GM23338 (cell line): ENCODE measurements at regions not wholly inside any gene's neighbourhood (a gene's known extent, or its start where the extent isn't known, plus 50 kb on each side); places are given as distances from the start of the nearest gene placed in this dataset.

Experiments
- ATAC-seq: fragments of 200-7000 bp; cut with Tn5 transposase; 3 replicates; pipeline ENCODE4 v1.9.1; 2020
- DNase-seq: peaks from one replicate; pipeline ENCODE4 v3.0.0-alpha.2; 2015; ENCODE audit warnings: low spot score
- H2AFZ ChIP-seq: fragments of 200-600 bp; sonication (generic); 2 replicates; pipeline ENCODE4 v1.8.0; 2016; ENCODE audit warnings: antibody characterized with exemption, mild to moderate bottlenecking, moderate library complexity
- H3F3A ChIP-seq: fragments of 200-600 bp; sonication (generic); replicated peaks from 2 replicates; pipeline ENCODE4 v1.8.0; 2017; ENCODE audit warnings: antibody characterized with exemption, mixed run types, low read depth
- H3K27ac ChIP-seq: fragments of 200-600 bp; sonication (generic); 2 replicates; pipeline ENCODE4 v1.6.1; 2016; ENCODE audit warnings: low read depth
- H3K27me3 ChIP-seq: fragments of 200-600 bp; sonication (generic); 2 replicates; pipeline ENCODE4 v1.8.0; 2016; ENCODE audit warnings: mild to moderate bottlenecking, mixed run types, moderate library complexity; ENCODE audit not compliant: insufficient read depth
- H3K36me3 ChIP-seq: fragments of 200-600 bp; sonication (generic); 2 replicates; pipeline ENCODE4 v1.8.0; 2016; ENCODE audit warnings: mild to moderate bottlenecking; ENCODE audit not compliant: insufficient read depth
- H3K4me1 ChIP-seq: fragments of 200-600 bp; sonication (generic); 2 replicates; pipeline ENCODE4 v1.8.0; 2016; ENCODE audit warnings: mild to moderate bottlenecking, moderate library complexity; ENCODE audit not compliant: insufficient read depth
- H3K4me2 ChIP-seq: fragments of 200-600 bp; sonication (generic); 2 replicates; pipeline ENCODE4 v1.7.1; 2017; ENCODE audit warnings: mixed run types
- H3K4me3 ChIP-seq: fragments of 200-600 bp; sonication (generic); 2 replicates; pipeline ENCODE4 v1.6.1; 2016; ENCODE audit warnings: mixed run types
- H3K79me2 ChIP-seq: fragments of 200-600 bp; sonication (generic); replicated peaks from 2 replicates; pipeline ENCODE4 v1.8.0; 2017; ENCODE audit warnings: mild to moderate bottlenecking; ENCODE audit not compliant: insufficient read depth
- H3K9me2 ChIP-seq: fragments of 200-600 bp; sonication (generic); 2 replicates; pipeline ENCODE4 v1.8.0; 2017; ENCODE audit not compliant: insufficient read depth
- H4K20me1 ChIP-seq: fragments of 200-600 bp; sonication (generic); replicated peaks from 2 replicates; pipeline ENCODE4 v1.8.0; 2017; ENCODE audit warnings: mild to moderate bottlenecking; ENCODE audit not compliant: insufficient read depth
- H3K27ac Mint-ChIP-seq: 2 replicates; pipeline ENCODE4 v1.8.0; 2020; ENCODE audit warnings: inconsistent platforms, mild to moderate bottlenecking, moderate library complexity, mixed read lengths
- H3K27me3 Mint-ChIP-seq: 3 replicates; pipeline ENCODE4 v1.8.0; 2022; ENCODE audit warnings: low read depth, mild to moderate bottlenecking, moderate library complexity, mixed read lengths, inconsistent platforms; ENCODE audit not compliant: insufficient read depth, poor library complexity
- H3K36me3 Mint-ChIP-seq: 3 replicates; pipeline ENCODE4 v1.8.0; 2021; ENCODE audit warnings: low read depth, mild to moderate bottlenecking, inconsistent platforms, moderate library complexity, mixed read lengths
- H3K4me1 Mint-ChIP-seq: 3 replicates; pipeline ENCODE4 v1.8.0; 2020; ENCODE audit warnings: mild to moderate bottlenecking, inconsistent platforms, mixed read lengths
- H3K4me3 Mint-ChIP-seq: 3 replicates; pipeline ENCODE4 v1.8.0; 2021; ENCODE audit warnings: moderate library complexity, mild to moderate bottlenecking, inconsistent platforms, mixed read lengths
- H3K9me3 Mint-ChIP-seq: 3 replicates; pipeline ENCODE4 v1.8.0; 2020; ENCODE audit warnings: moderate library complexity, mild to moderate bottlenecking, inconsistent platforms, mixed read lengths
- CTCF ChIP-seq, 2 experiments: fragments of 200-600 bp in 1 of 2; sonication (generic) in 1 of 2; conservative IDR thresholded peaks; 2 replicates each; pipeline versions ENCODE4 v1.5.1 to v1.6.1; 2016 to 2017; ENCODE audit warnings: antibody characterized with exemption in 2 of 2, low read depth in 2 of 2, mild to moderate bottlenecking in 2 of 2, moderate library complexity in 1 of 2
- EZH2 ChIP-seq: fragments of 200-600 bp; sonication (generic); IDR thresholded peaks from one replicate; pipeline ENCODE4 v1.8.0; 2017; ENCODE audit warnings: antibody characterized with exemption, mild to moderate bottlenecking, low read depth; ENCODE audit not compliant: unreplicated experiment
- JUNB ChIP-seq: IDR thresholded peaks from one replicate; pipeline ENCODE4 v1.6.1; 2016; ENCODE audit warnings: antibody characterized with exemption; ENCODE audit not compliant: unreplicated experiment
- NANOG ChIP-seq: IDR thresholded peaks from 2 replicates; pipeline ENCODE4 v1.6.1; 2016; ENCODE audit warnings: antibody characterized with exemption, borderline replicate concordance
- POLR2AphosphoS5 ChIP-seq: IDR thresholded peaks from 2 replicates; pipeline ENCODE4 v1.6.1; 2016; ENCODE audit warnings: antibody characterized with exemption, low read depth
- REST ChIP-seq: IDR thresholded peaks from one replicate; pipeline ENCODE4 v1.6.1; 2018; ENCODE audit warnings: antibody characterized with exemption; ENCODE audit not compliant: unreplicated experiment
- STAT1 ChIP-seq: IDR thresholded peaks from one replicate; pipeline ENCODE4 v1.6.1; 2016; ENCODE audit warnings: antibody characterized with exemption; ENCODE audit not compliant: unreplicated experiment
- ZNF114 ChIP-seq: fragments of 250-450 bp; sonication (Bioruptor Pico); IDR thresholded peaks from 2 replicates; pipeline ENCODE4 v1.5.0; 2020; ENCODE audit warnings: mild to moderate bottlenecking, moderate library complexity
- ZNF462 ChIP-seq: fragments of 250-450 bp; sonication (Bioruptor Pico); IDR thresholded peaks from 2 replicates; pipeline ENCODE4 v1.5.0; 2020; ENCODE audit warnings: mild to moderate bottlenecking, moderate library complexity
- TF ChIP-seq, protein P1 (sequence below): IDR thresholded peaks from 2 replicates; pipeline ENCODE4 v1.6.1; 2016; ENCODE audit warnings: antibody characterized with exemption

DNA sequence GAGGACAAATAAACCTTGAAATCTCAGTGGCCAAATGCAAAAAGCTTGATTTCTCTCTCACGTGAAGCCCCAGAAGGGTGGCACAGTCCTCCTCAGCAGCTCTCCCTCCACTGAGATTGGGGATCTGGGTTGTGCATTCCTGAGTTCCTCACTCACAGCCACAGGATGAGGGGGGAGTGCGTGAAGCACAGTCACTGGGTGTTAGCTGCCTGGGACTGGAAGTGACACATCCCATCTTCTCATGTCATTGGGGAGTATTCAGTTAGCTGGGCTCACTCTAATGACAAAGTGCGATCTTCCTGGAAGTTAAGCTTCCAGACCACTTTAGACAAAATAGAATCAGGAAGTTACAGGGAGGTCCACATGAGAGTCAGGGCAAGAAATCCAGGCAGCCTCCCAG is 192.2 kb upstream of the LRFN2 start (continued):
- TF ChIP-seq ZNF462 (CRISPR knock-in tag), result no peak
- TF ChIP-seq ZNF114, result no peak
- TF ChIP-seq POLR2AphosphoS5, result no peak

DNA sequence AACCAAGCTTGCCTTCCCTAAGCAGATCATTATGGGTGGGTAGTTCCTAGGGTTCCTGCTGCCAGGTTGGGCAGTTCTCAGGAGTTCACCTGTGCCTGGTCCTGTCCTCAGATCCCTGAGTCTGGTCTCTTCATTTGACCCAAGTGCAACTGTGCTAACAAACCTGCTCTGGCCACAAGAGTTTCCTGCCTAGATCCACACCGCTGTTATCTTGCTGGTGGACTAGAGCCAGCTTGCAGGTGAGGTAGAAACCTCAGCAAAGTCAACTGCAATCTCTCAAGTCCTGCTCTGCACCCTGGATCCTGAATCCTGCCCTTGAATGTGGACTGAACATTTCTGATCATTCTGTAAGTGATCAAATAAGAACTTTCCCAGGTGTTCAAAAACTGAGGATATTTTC is 191.8 kb upstream of the LRFN2 start:
- no peaks in the 10 kb centered on the region; the same call in 2 of the 3 replicates for H3K9me3 Mint-ChIP-seq
- no peaks in the 10 kb centered on the region for H3F3A ChIP-seq
- H3K79me2 ChIP-seq, result no peaks in the 10 kb centered on the region
- H3K27me3 ChIP-seq, result no peaks in the 10 kb centered on the region
- ATAC-seq (no peak), DNase-seq (no peak)
- H3K36me3 Mint-ChIP-seq, result no peaks in the 10 kb centered on the region
- H3K4me3 Mint-ChIP-seq, result no peak overlapping the region
- no peak overlapping the region for H3K27ac ChIP-seq
- H2AFZ ChIP-seq, result no peak overlapping the region
- H3K27ac Mint-ChIP-seq, result no peak overlapping the region
- no peak overlapping the region for H3K4me2 ChIP-seq
- no peaks in the 10 kb centered on the region for H3K36me3 ChIP-seq
- H3K27me3 Mint-ChIP-seq, result peaks cover 4% of the 10 kb centered on the region
- H4K20me1 ChIP-seq, result no peaks in the 10 kb centered on the region
- no peak overlapping the region for H3K4me3 ChIP-seq
- H3K4me1 Mint-ChIP-seq, result no peaks in the 10 kb centered on the region
- no peaks in the 10 kb centered on the region for H3K4me1 ChIP-seq
- 0 out of 2 replicates have a peak, but pooled peaks cover 2% of the 10 kb centered on the region for H3K9me2 ChIP-seq
- TF ChIP-seq NANOG (no peak), STAT1 (no peak), REST (no peak), EZH2 (no peak), JUNB (no peak), CTCF (conservative IDR thresholded peaks at IDR 0.05; ENCODE audit: low read depth in 2 of 2) (no peak)
- TF ChIP-seq, protein P1, sequence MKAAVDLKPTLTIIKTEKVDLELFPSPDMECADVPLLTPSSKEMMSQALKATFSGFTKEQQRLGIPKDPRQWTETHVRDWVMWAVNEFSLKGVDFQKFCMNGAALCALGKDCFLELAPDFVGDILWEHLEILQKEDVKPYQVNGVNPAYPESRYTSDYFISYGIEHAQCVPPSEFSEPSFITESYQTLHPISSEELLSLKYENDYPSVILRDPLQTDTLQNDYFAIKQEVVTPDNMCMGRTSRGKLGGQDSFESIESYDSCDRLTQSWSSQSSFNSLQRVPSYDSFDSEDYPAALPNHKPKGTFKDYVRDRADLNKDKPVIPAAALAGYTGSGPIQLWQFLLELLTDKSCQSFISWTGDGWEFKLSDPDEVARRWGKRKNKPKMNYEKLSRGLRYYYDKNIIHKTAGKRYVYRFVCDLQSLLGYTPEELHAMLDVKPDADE, result no peak
